ENCODE measurements at regions not wholly inside any gene's neighbourhood (a gene's known extent, or its start where the extent isn't known, plus 50 kb on each side); places are given as distances from the start of the nearest gene placed in this dataset.
"Not testable (repeated sequence)": the region's sequence is repeated elsewhere in the genome, so short reads cannot be mapped to it uniquely, and the experiment has no call there.

- DNase-seq: no peak
These were observed 55.0 kb upstream of the PAK3 start for GRCh38 chrX:111041018-111041462.

- DNase-seq: no peak
These were observed 55.5 kb upstream of the PAK3 start for GRCh38 chrX:111040377-111041017.

- DNase-seq: no peak
These were observed 56.4 kb upstream of the PAK3 start for GRCh38 chrX:111039606-111040005.

- DNase-seq: no peak
These were observed 60.0 kb upstream of the PAK3 start for GRCh38 chrX:111035991-111036390.

- DNase-seq: no peak
These were observed 60.7 kb upstream of the PAK3 start for GRCh38 chrX:111035256-111035655.

GRCh38 chrX:111022998-111023397, 73.0 kb upstream of the PAK3 start:
- DNase-seq: not testable (repeated sequence)

GRCh38 chrX:111020283-111020682, 75.7 kb upstream of the PAK3 start:
- DNase-seq: no peak

- no peak for DNase-seq
These were observed 82.1 kb upstream of the PAK3 start for GRCh38 chrX:111013778-111014455.

- DNase-seq: no peak
These were observed 85.9 kb upstream of the PAK3 start for GRCh38 chrX:111010111-111010510.

- no peak for DNase-seq
These were observed 86.7 kb upstream of the PAK3 start for GRCh38 chrX:111009256-111009655.

GRCh38 chrX:111008126-111008525, 87.9 kb upstream of the PAK3 start:
- DNase-seq: no peak

- no peak for DNase-seq
These were observed 88.8 kb upstream of the PAK3 start for GRCh38 chrX:111007238-111007637.

GRCh38 chrX:111006116-111006515, 89.9 kb upstream of the PAK3 start:
- DNase-seq: no peak

- no peak for DNase-seq
These were observed 90.8 kb upstream of the PAK3 start for GRCh38 chrX:111005166-111005565.

GRCh38 chrX:111003118-111003517, 92.9 kb upstream of the PAK3 start:
- no peak for DNase-seq

- DNase-seq: peak; percentile 3 to 14
These were observed 103.4 kb upstream of the PAK3 start for GRCh38 chrX:110992611-110993010.

GRCh38 chrX:110989869-110990268, 106.1 kb upstream of the PAK3 start:
- DNase-seq: no peak

GRCh38 chrX:110989447-110989846, 106.5 kb upstream of the PAK3 start:
- no peak for DNase-seq

- DNase-seq: no peak
These were observed 108.7 kb upstream of the PAK3 start for GRCh38 chrX:110987292-110987691.

GRCh38 chrX:110985470-110985869, 110.5 kb upstream of the PAK3 start:
- DNase-seq: no peak

- DNase-seq: no peak
These were observed 113.0 kb upstream of the PAK3 start for GRCh38 chrX:110983024-110983423.

- no peak for DNase-seq
These were observed 129.2 kb upstream of the PAK3 start for GRCh38 chrX:110966839-110967238.

GRCh38 chrX:110966091-110966454, 129.9 kb upstream of the PAK3 start:
- DNase-seq: no peak

- DNase-seq: no peak
These were observed 130.4 kb upstream of the PAK3 start for GRCh38 chrX:110965409-110966090.
